GM18873 (cell line): ENCODE measurements at regions not wholly inside any gene's neighbourhood (a gene's known extent, or its start where the extent isn't known, plus 50 kb on each side); places are given as distances from the start of the nearest gene placed in this dataset.

Experiments used
- ATAC-seq: cut with Tn5 transposase; IDR thresholded peaks from one replicate; pipeline ENCODE4 v1.9.1; 2021; ENCODE audit warnings: mild to moderate bottlenecking, moderate library complexity, moderate number of reproducible peaks; ENCODE audit not compliant: unreplicated experiment, low FRiP score

DNA sequence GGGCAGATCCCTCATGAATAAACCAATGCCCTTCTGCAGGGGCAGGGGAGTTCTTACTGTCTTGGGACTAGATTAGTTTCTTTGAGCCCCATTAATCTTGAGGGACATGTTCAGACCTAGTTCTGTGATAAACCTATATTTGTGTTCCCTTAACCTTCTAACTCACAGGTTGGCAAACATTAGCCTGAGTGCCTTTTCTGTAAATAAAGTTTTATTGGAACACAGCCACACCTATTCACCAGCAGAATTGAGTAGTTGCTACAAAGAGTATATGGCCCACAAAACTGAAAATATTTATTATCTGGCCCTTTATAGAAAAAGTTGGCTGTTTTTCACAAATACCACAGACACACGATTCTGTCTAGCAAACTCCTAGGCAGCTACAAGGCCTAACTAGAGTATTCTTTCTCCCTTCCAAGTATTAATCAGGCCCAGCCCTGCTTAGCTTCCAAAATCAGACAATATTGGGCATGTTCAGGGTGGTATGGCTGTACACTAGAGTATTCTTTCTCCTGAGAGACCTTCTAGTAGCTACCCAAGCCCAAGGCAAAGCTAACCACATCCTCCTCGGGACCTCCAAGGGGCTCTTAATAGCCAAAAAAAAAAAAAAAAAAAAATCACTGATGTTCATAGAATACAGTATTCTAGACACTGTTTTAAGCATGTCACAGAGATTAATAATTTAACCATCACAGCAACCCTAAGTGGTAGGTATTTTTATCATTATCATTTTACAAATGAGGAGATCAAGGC, 199.3 kb upstream of the PWP1 start:
- no peak for ATAC-seq

DNA sequence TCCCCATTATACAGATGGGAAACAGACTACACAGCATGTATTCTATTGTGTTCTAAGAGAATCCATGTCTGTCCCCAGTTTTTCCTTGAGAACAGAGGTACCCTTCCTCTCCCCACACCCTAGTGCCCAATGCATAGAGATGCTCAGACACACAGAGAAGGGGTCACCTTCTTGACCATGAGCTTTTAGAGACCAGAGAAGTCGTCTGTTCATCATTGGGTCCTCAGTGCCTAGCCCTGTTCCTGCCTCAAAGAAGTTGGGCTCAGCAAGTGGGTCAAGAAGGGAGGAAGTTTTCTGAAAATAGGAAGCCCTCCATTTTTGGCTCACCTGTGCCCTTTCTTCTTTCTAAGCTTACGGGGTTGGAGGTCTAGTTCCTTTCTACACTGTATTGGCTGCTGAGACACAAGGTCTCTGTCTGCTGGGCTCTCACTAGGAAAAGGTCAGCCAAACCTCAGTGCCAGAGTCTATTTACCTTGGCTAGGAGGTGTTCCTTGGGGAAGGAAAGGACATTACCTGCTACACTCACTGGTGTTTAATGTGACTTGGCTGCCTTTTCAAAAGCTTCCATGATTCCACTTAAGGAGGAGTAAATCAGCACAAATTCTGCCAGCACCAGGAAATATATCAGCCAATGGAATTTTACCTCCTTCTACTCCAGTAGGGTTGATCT, 198.5 kb upstream of the PWP1 start:
- no peak for ATAC-seq

DNA sequence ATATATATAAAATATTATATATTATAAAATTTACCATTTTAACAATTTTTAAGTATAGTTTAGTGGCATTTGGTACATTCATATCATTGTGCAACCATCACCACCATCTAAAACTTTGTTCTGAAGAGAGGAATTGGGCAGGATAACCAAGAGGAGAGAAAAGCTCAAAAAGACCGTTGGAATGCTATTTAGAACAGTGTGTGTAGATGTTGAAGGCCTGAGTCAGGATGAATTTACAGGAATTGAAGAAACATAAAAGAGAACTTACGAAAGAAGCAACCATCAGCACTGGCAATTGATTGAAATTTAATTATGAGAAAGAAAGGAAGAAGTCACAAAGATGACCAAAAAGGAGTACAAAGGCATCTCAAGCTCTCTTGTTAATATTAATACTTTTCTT, 196.9 kb upstream of the PWP1 start:
- no peak for ATAC-seq

- ATAC-seq = no peak
These were observed 195.6 kb upstream of the PWP1 start for GRCh38 chr12:107490010-107490409.

- no peak for ATAC-seq
These were observed 193.7 kb upstream of the PWP1 start for GRCh38 chr12:107491856-107492255.

DNA sequence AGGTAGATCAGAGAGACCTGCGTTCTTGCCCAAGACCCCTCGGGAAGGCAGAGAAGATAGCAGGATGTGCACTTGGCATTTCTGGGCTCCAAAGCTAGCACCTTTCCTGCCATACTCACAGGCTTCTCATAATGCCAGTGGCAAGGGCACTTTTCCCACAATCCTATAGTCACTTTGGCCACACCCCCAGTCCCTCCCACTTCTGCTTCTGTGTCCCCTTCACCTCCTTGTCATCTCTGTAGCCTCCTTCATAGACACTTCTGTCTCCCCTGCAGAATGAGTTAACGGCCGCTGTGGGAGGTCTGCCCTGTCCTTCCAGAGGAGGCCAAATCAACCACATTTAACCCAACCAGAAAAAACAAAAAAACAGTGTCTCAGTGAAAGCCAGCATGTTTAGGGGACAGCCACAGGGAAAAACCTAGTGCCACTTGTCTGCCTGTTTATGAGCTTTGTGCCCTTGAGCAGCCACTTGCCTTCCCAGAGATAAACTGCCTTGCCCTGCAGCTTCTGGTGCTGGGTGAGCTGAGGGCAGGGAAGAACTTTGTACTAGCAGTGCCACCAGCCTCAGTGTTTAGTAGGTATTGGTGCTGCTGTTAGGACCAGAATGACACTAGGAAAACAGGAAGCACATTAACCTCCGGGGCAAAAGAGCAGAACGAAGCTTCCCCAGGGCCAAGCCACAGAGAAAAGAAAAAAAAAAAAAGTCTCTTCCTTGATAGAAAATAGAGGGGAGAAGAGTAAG, 193.0 kb upstream of the PWP1 start:
- ATAC-seq = no peak

DNA sequence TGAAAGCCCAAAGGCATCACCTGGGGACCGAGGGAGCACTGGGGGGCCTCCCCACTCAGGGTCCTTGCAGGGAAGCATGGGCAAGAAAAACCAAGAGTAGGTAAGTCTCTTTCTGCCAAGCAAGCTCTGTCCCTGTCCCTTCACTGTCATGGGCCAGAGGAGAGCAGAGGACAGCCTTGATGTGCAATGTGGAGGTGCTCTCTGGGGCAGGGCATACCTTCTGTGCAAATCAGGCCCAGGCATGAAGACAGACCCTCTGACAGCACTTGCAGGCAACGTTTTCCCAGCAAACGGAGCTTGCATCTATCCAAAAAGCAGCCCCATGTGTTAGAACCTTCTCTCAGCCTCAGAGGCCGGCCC, 192.5 kb upstream of the PWP1 start:
- ATAC-seq = no peak

GRCh38 chr12:107493666-107494065, 191.9 kb upstream of the PWP1 start:
- no peak for ATAC-seq

GRCh38 chr12:107494331-107494730, 191.3 kb upstream of the PWP1 start:
- ATAC-seq = no peak

GRCh38 chr12:107495604-107496003, 190.0 kb upstream of the PWP1 start:
- ATAC-seq = no peak

DNA sequence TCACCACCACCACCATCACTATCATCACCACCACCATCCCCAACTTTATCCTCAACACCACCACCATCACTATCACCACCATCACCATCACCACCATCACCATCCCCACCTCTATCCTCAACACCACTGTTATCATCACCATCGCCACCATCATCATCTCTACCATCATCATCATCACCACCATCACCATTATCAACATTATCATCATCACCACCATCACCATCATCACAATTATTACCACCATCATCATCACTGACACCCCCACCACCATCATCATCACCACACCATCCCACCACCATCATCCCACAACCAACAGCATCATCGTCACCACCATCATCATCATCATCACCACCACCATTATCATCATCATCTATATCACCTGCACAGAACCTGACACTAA, 188.4 kb upstream of the PWP1 start:
- ATAC-seq = no peak

DNA sequence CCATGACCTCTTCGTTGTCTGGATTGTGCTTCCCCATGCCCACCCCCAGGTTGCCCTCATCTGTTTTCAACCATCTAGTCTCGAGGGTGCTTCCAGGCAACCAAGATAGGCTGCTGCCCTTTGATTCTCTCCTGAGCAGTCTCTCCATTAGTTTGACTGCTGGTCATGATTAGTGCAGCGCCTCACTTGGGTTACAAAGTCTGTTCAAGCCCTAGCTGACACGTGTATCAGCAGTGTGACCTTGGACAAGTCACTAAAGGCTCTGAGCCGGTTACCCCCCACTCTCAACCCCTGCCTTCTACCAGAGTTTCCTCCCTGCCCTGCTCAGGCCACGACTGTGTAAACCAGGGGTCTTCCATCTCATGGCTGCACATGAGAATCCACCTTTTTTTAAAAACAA, 185.3 kb upstream of the PWP1 start:
- ATAC-seq = no peak

- no peak for ATAC-seq
These were observed 183.9 kb upstream of the PWP1 start for GRCh38 chr12:107501681-107502080.

DNA sequence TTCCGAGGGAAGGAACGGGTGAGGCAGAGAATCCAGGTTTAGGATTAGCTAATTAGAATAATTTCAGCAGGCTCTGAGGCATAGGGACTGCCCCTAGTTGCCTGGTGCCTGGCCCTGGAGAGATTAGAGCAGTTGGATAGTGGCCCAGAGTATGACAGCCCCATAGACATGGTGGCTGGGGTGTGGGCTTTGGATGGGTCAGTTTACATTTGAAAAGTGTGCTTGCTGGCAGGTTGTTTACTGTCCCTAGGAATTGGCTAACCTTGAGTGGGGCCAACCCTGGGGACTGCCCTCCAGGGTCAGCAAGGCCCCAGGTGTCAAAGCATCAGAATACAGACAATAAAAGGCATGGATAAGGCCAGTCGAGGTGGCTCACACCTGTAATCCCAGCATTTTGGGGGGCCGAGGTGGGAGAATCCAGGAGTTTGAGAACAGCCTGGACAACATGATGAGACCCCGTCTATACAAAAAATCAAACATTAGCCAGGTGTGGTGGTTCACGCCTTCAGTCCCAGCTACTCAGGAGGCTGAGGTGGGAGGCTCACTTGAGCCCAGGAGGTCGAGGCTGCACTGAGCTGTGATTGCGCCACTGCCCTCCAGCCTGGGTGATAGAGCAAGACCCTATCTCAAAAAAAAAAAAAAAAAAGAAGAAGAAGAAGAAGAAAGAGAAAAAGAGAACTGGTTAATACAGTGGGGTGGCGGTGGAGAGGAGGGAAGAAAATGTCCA, 182.3 kb upstream of the PWP1 start:
- ATAC-seq = no peak

GRCh38 chr12:107503887-107504885, 181.4 kb upstream of the PWP1 start:
- ATAC-seq = no peak

DNA sequence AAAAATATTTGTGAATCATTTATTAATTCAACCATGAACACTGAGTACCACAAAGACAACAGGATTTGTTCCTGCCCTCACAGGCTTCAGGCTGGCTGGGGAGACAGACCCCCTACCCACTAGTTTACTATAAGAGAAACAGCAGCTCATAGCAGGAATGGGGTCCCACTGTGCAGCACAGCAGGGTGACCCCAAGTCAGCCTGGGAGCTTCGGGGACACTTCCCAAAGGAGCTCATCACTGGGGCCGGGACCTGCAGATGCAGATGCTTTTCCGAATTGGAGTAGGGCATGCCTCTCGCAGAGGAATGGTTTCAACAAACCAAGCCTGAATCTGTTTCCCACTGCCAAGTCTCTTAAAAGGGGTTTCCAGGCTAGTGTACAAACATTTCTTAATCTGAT, 176.2 kb upstream of the PWP1 start:
- no peak for ATAC-seq

DNA sequence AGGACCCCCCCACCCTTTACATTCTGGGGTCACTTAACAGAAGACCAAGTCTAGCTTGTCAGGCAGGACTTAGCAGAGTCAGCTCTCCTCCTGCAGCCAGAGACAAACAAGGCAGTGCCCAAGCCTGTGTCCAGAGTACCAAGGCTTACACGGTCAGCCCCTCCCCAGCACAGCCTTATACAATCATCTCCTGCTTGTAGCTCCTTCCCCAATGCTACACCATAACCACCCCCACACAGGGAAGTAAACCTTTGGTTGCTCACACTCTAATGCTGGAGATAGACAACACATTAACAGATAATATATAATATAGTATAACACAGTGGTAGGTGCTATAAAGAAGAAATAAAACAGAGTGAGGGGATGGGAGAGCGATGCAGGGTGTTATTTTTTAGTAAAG, 175.4 kb upstream of the PWP1 start:
- ATAC-seq = no peak

DNA sequence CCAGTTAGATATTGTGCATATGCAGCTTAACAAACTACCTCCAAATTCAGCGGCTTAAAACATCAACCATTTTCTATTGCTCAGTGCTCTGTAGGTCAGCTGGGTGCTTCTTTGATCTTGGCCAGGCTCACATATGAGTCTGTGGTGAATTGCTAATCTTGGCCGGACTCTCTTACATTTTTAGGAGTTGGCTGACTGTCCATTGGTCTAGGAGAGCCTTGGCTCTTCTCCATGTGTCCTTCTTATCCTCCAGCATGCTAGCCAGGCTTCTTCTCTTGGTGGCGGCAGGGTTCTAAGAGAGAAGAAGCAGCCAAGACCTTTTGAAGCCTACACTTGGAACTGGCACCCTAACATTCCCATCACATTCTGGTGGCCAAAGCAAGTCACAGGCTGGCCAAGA, 174.3 kb upstream of the PWP1 start:
- ATAC-seq = no peak

- ATAC-seq = no peak
These were observed 173.2 kb upstream of the PWP1 start for GRCh38 chr12:107512391-107512790.

DNA sequence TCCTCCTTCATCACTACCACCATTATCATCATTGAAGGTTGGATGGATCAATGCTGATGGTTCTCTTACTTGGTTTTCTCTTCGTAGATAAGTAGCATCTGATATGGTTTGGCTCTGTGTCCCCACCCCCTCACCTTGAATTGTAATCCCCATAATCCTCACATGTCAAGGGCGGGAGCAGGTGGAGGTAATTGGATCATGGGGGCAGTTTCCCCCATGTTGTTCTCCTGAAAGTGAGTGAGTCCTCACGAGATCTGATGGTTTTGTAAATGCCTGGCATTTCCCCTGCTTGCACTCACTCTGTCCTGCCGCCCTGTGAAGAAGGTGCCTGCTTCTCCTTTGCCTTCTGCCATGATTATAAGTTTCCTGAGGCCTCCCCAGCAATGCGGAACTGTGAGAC, 172.4 kb upstream of the PWP1 start:
- no peak for ATAC-seq
